ENCODE measurements at regions not wholly inside any gene's neighbourhood (a gene's known extent, or its start where the extent isn't known, plus 50 kb on each side); places are given as distances from the start of the nearest gene placed in this dataset.
A peak's percentile ranks its signal among the peaks of the same experiment; 100 is the strongest.

- TF ChIP-seq POLR2A (IDR thresholded peaks at IDR 0.05) (no peak), POLR2AphosphoS5 (IDR thresholded peaks at IDR 0.05) (no peak), EP300 (IDR thresholded peaks at IDR 0.05; ENCODE audit: low read depth) (no peak)
- TF ChIP-seq, protein P1, sequence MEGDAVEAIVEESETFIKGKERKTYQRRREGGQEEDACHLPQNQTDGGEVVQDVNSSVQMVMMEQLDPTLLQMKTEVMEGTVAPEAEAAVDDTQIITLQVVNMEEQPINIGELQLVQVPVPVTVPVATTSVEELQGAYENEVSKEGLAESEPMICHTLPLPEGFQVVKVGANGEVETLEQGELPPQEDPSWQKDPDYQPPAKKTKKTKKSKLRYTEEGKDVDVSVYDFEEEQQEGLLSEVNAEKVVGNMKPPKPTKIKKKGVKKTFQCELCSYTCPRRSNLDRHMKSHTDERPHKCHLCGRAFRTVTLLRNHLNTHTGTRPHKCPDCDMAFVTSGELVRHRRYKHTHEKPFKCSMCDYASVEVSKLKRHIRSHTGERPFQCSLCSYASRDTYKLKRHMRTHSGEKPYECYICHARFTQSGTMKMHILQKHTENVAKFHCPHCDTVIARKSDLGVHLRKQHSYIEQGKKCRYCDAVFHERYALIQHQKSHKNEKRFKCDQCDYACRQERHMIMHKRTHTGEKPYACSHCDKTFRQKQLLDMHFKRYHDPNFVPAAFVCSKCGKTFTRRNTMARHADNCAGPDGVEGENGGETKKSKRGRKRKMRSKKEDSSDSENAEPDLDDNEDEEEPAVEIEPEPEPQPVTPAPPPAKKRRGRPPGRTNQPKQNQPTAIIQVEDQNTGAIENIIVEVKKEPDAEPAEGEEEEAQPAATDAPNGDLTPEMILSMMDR (IDR thresholded peaks at IDR 0.05), result no peak
- H3K36me3 ChIP-seq, result no peaks in the 10 kb centered on the region
- H3K27me3 ChIP-seq, result no peaks in the 10 kb centered on the region
- in situ Hi-C loops (cut with MboI; ENCODE audit: low pct_ligation_motif_present in 1 of 4, low pct_unique_long_range_greater_than_20kb in 1 of 4, low sequenced_read_pairs in 3 of 4) (no loop called here), intact Hi-C loops (cut with DNase I; ENCODE audit: low total_unique reads) (no loop called here)
- H3K4me1 ChIP-seq, result no peaks in the 10 kb centered on the region
- no peaks in the 10 kb centered on the region for H3K9me3 ChIP-seq
- peak overlapping the region in 3 of 4 donors; percentile 46 to 69 (median 66) for H3K27ac ChIP-seq
- H3K4me3 ChIP-seq, result no peak overlapping the region
- DNase-seq, result no peak
- 90 to 95% methylated on average over 3 of the region's 3 CpGs for WGBS, 2 donors (ENCODE audit: low coverage in 1 of 2)
These were observed 92.2 kb upstream of the MITF start for GRCh38 chr3:69647081-69647480.

DNA sequence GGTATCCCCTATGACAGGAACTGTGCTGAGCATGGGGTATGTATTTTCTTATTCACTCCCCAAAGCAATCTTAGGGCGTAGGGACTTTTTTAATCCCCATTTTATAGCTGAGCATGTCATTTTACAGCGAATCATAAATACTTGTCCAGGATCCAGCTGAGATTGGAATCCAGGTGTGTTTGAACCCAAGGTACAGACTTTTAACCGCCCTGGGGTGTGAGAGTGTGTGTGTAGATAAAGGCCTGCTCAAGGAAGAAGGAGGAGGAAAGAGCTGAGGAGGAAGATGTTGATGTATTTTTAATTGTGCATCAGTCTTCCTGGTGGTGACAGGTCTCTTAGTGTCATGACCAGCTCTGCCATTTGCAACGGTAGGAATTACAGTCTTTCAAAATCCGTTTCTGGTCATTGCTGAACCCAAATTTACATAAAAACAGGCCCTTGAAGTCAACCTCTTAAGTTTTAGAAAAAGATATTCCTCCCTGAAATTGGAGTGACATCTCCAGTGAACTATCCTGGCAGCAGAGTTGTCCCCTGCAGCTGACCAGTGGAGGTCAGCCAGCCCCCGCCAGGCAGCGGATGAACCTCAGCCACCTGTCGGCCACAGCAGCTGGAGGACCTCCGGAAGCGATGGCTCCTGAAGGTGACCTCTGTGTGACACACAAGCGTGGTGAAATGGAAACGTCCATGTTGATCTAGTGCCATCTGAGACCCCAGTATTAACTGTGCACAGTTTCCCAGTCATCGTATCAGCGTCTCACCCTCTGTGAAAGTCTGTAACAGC lies 92.8 kb upstream of the MITF start:
- in situ Hi-C loops (cut with MboI; ENCODE audit: low pct_ligation_motif_present in 1 of 4, low pct_unique_long_range_greater_than_20kb in 1 of 4, low sequenced_read_pairs in 3 of 4) (no loop called here), intact Hi-C loops (cut with DNase I; ENCODE audit: low total_unique reads) (no loop called here)
- H3K4me1 ChIP-seq, result no peaks in the 10 kb centered on the region
- H3K27ac ChIP-seq, result peak overlapping the region; percentile 15 to 69 (median 56)
- no peaks in the 10 kb centered on the region for H3K9me3 ChIP-seq
- no peak for TF ChIP-seq POLR2A (IDR thresholded peaks at IDR 0.05)
- TF ChIP-seq EP300 (IDR thresholded peaks at IDR 0.05; ENCODE audit: low read depth), result no peak
- TF ChIP-seq POLR2AphosphoS5 (IDR thresholded peaks at IDR 0.05), result peak in 1 of 3 donors; percentile 30
- TF ChIP-seq, protein P1 (IDR thresholded peaks at IDR 0.05), result no peak
- no peaks in the 10 kb centered on the region for H3K36me3 ChIP-seq
- H3K4me3 ChIP-seq, result no peak overlapping the region
- H3K27me3 ChIP-seq, result no peaks in the 10 kb centered on the region
- WGBS, 2 donors (ENCODE audit: low coverage in 1 of 2), result 56 to 79% methylated on average over 3 to 14 of the region's 14 CpGs
- peak; percentile 49 for DNase-seq

DNA sequence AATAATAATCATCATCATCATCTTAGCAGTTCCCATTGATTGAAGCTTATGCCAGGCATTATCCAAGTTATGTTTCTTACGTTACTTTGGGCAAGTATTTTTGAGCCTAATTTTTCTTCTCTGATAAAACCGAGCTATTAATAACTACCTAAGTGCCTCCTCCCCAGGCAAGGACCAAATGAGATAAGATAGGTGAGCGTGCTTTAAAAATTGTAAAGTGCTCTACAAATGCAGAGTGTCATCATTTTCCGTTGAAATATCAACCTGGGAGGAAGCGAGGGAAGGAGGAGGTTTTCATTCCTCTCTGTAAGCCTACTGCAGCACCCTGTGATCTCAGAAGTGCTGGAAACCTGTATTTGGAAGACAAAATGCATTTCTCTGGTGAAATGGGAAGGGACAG lies 96.7 kb upstream of the MITF start:
- Histone ChIP-seq H3K4me3 (no peak overlapping the region), H3K36me3 (no peaks in the 10 kb centered on the region), H3K4me1 (no peaks in the 10 kb centered on the region), H3K9me3 (no peaks in the 10 kb centered on the region), H3K27ac (no peak overlapping the region), H3K27me3 (no peaks in the 10 kb centered on the region)
- intact Hi-C loops (cut with DNase I; ENCODE audit: low total_unique reads), result no loop called here
- in situ Hi-C loops (cut with MboI; ENCODE audit: low pct_ligation_motif_present in 1 of 4, low pct_unique_long_range_greater_than_20kb in 1 of 4, low sequenced_read_pairs in 3 of 4), result no loop called here
- DNase-seq, result no peak
- WGBS, 2 donors (ENCODE audit: low coverage in 1 of 2), result 90 to 95% methylated on average over 4 to 5 of the region's 5 CpGs
- TF ChIP-seq, protein P1 (IDR thresholded peaks at IDR 0.05), result no peak
- TF ChIP-seq EP300 (IDR thresholded peaks at IDR 0.05; ENCODE audit: low read depth), result no peak
- no peak for TF ChIP-seq POLR2AphosphoS5 (IDR thresholded peaks at IDR 0.05)
- TF ChIP-seq POLR2A (IDR thresholded peaks at IDR 0.05), result no peak

- no peak for DNase-seq
- in situ Hi-C loops (cut with MboI; ENCODE audit: low pct_ligation_motif_present in 1 of 4, low pct_unique_long_range_greater_than_20kb in 1 of 4, low sequenced_read_pairs in 3 of 4), result no loop called here
- Histone ChIP-seq H3K4me1 (no peaks in the 10 kb centered on the region), H3K9me3 (no peaks in the 10 kb centered on the region), H3K4me3 (no peak overlapping the region), H3K27me3 (no peaks in the 10 kb centered on the region), H3K27ac (no peak overlapping the region), H3K36me3 (no peaks in the 10 kb centered on the region)
- intact Hi-C loops (cut with DNase I; ENCODE audit: low total_unique reads), result no loop called here
- TF ChIP-seq EP300 (IDR thresholded peaks at IDR 0.05; ENCODE audit: low read depth), result no peak
- no peak for TF ChIP-seq POLR2AphosphoS5 (IDR thresholded peaks at IDR 0.05)
- TF ChIP-seq, protein P1 (IDR thresholded peaks at IDR 0.05), result no peak
- no peak for TF ChIP-seq POLR2A (IDR thresholded peaks at IDR 0.05)
- 52 to 60% methylated on average over 1 of the region's 1 CpG for WGBS, 2 donors (ENCODE audit: low coverage in 1 of 2)
These were observed 99.4 kb upstream of the MITF start for GRCh38 chr3:69639851-69640250.

Data from transverse colon (tissue), 4 donors.